Parathyroid adenoma (tissue), 2 donors: ENCODE measurements at regions not wholly inside any gene's neighbourhood (a gene's known extent, or its start where the extent isn't known, plus 50 kb on each side); places are given as distances from the start of the nearest gene placed in this dataset.

Experiments
- H2AFZ ChIP-seq: fragments of 300-600 bp; sonication (generic); one replicate; pipeline ENCODE4 v1.7.0; 2017; ENCODE audit warnings: antibody characterized with exemption, mild to moderate bottlenecking
- H3K27ac ChIP-seq: fragments of 300-600 bp; sonication (generic); one replicate; pipeline ENCODE4 v1.7.0; 2017
- H3K27me3 ChIP-seq: fragments of 300-600 bp; sonication (generic); one replicate; pipeline ENCODE4 v1.7.0; 2017; ENCODE audit warnings: low read length; ENCODE audit not compliant: control insufficient read depth, insufficient read depth
- H3K36me3 ChIP-seq: fragments of 300-600 bp; sonication (generic); one replicate; pipeline ENCODE4 v1.7.0; 2017; ENCODE audit warnings: low read length; ENCODE audit not compliant: control insufficient read depth, insufficient read depth
- H3K4me1 ChIP-seq: fragments of 300-600 bp; sonication (generic); one replicate; pipeline ENCODE4 v1.7.0; 2017; ENCODE audit warnings: control low read depth
- H3K4me2 ChIP-seq: fragments of 300-600 bp; sonication (generic); one replicate; pipeline ENCODE4 v1.7.0; 2017; ENCODE audit warnings: low read length
- H3K4me3 ChIP-seq: fragments of 300-600 bp; sonication (generic); one replicate; pipeline ENCODE4 v1.7.0; 2017; ENCODE audit warnings: low read depth, low read length
- H3K79me2 ChIP-seq: fragments of 300-600 bp; sonication (generic); one replicate; pipeline ENCODE4 v1.7.0; 2017; ENCODE audit warnings: control low read depth
- H3K9ac ChIP-seq: fragments of 300-600 bp; sonication (generic); one replicate; pipeline ENCODE4 v1.7.0; 2017; ENCODE audit warnings: mild to moderate bottlenecking
- H3K9me3 ChIP-seq: fragments of 300-600 bp; sonication (generic); one replicate; pipeline ENCODE4 v1.7.0; 2017; ENCODE audit warnings: low read length; ENCODE audit not compliant: control insufficient read depth
- CTCF ChIP-seq: fragments of 300-600 bp; sonication (generic); IDR thresholded peaks from one replicate; pipeline ENCODE4 v1.7.0; 2017; ENCODE audit warnings: antibody characterized with exemption, mild to moderate bottlenecking
- donor health status: primary hyperparathyroidism.

DNA sequence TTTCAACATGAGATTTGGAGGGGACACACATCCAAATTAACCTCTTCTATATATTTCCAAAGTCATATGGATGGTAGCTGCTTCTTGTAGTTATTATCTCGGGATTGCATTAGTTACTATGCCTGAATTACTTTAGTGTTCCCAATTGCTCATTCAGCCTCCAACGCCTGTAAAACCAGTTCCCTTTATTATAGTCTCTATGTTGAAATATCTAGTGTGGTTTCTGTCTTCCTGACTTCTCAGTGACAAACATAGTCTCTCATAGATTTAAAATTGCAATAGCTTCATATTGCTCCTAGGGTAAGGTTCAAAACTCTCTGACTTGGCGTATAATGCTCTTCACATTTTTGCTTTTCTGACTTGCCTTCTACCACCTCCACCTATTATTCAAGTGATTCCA lies 366.4 kb downstream of the CASP12 start:
- no peak overlapping the region for H3K9ac ChIP-seq
- TF ChIP-seq CTCF = no peak
- H3K9me3 ChIP-seq = no peaks in the 10 kb centered on the region
- H3K27ac ChIP-seq = no peak overlapping the region
- H3K27me3 ChIP-seq = no peaks in the 10 kb centered on the region
- no peaks in the 10 kb centered on the region for H3K4me1 ChIP-seq
- no peaks in the 10 kb centered on the region for H3K36me3 ChIP-seq
- H2AFZ ChIP-seq = no peak overlapping the region
- no peak overlapping the region for H3K4me2 ChIP-seq
- no peaks in the 10 kb centered on the region for H3K79me2 ChIP-seq
- H3K4me3 ChIP-seq = no peak overlapping the region

DNA sequence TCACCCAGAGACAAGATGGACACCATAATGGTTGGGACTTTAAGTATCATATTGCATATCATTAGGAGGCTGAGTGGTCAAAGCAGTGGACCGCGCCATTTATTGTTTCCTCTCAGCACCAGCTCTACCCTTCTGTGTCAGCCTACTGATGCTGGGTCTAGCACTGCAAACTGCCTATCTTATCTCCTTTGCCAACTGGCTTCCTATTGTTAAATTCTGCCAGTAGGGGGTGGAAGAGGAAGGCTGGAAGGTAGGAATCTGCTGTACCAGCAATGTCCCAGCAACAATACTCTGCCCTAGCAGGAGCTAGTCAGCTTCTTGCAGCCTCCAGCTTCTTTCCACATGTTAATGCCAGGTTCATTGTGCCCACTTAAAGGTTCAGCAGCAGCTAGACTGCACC lies 367.1 kb upstream of the PDGFD start:
- no peak overlapping the region for H3K27ac ChIP-seq
- H3K4me3 ChIP-seq = no peak overlapping the region
- H3K9me3 ChIP-seq = no peaks in the 10 kb centered on the region
- no peaks in the 10 kb centered on the region for H3K36me3 ChIP-seq
- H3K27me3 ChIP-seq = no peaks in the 10 kb centered on the region
- TF ChIP-seq CTCF = peak; percentile 7
- no peak overlapping the region for H3K9ac ChIP-seq
- no peak overlapping the region for H2AFZ ChIP-seq
- no peaks in the 10 kb centered on the region for H3K79me2 ChIP-seq
- no peaks in the 10 kb centered on the region for H3K4me1 ChIP-seq
- no peak overlapping the region for H3K4me2 ChIP-seq

DNA sequence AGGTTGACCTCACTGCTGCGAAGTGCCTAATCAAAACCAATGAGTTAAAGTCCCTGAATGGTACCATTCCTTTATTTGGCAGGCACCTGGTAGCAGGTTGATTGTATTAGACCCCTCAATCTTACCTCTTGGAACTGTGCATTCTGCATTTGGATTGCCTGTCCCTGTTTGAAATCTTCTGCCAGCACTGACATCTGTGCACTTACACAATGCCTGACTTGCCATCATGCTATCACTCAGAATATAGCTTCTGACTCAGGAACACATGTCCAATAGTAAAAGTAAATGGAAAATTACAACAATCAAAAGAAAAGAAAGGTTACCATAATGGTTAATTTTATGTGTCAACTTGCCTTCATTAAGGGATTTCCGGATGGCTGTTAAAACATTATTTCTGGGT lies 366.0 kb upstream of the PDGFD start:
- no peaks in the 10 kb centered on the region for H3K27me3 ChIP-seq
- H3K4me1 ChIP-seq = no peaks in the 10 kb centered on the region
- H3K36me3 ChIP-seq = no peaks in the 10 kb centered on the region
- no peak overlapping the region for H2AFZ ChIP-seq
- no peak overlapping the region for H3K4me2 ChIP-seq
- H3K79me2 ChIP-seq = no peaks in the 10 kb centered on the region
- H3K27ac ChIP-seq = no peak overlapping the region
- TF ChIP-seq CTCF = no peak
- H3K9ac ChIP-seq = no peak overlapping the region
- H3K4me3 ChIP-seq = no peak overlapping the region
- no peaks in the 10 kb centered on the region for H3K9me3 ChIP-seq

GRCh38 chr11:104529213-104529612 lies 365.3 kb upstream of the PDGFD start:
- H3K27ac ChIP-seq = no peak overlapping the region
- no peaks in the 10 kb centered on the region for H3K27me3 ChIP-seq
- no peak overlapping the region for H3K4me2 ChIP-seq
- no peak overlapping the region for H2AFZ ChIP-seq
- no peaks in the 10 kb centered on the region for H3K79me2 ChIP-seq
- TF ChIP-seq CTCF = no peak
- H3K9ac ChIP-seq = no peak overlapping the region
- H3K36me3 ChIP-seq = no peaks in the 10 kb centered on the region
- no peaks in the 10 kb centered on the region for H3K4me1 ChIP-seq
- no peak overlapping the region for H3K4me3 ChIP-seq
- H3K9me3 ChIP-seq = no peaks in the 10 kb centered on the region

GRCh38 chr11:104526006-104526405 lies 362.1 kb upstream of the PDGFD start:
- Histone ChIP-seq H3K79me2 (no peaks in the 10 kb centered on the region), H3K4me3 (no peak overlapping the region), H3K9me3 (no peaks in the 10 kb centered on the region), H3K4me2 (no peak overlapping the region), H2AFZ (no peak overlapping the region), H3K9ac (no peak overlapping the region), H3K27me3 (no peaks in the 10 kb centered on the region), H3K36me3 (no peaks in the 10 kb centered on the region), H3K27ac (no peak overlapping the region), H3K4me1 (no peaks in the 10 kb centered on the region)
- no peak for TF ChIP-seq CTCF
